NCI-H524 (cell line): ENCODE measurements at regions not wholly inside any gene's neighbourhood (a gene's known extent, or its start where the extent isn't known, plus 50 kb on each side); places are given as distances from the start of the nearest gene placed in this dataset.
"Not testable (repeated sequence)": the region's sequence is repeated elsewhere in the genome, so short reads cannot be mapped to it uniquely, and the experiment has no call there.

ENCODE experiments used
- DNase-seq, 2 experiments: peaks; one replicate each; lab custom pipeline; 2025; lab: John Stamatoyannopoulos, UW

- DNase-seq = no peak
Measured at GRCh38 chr14:77985211-77985615, 185.0 kb upstream of the NRXN3 start.

- DNase-seq = no peak
Measured at GRCh38 chr14:77986773-77987172, 183.4 kb upstream of the NRXN3 start.

DNA sequence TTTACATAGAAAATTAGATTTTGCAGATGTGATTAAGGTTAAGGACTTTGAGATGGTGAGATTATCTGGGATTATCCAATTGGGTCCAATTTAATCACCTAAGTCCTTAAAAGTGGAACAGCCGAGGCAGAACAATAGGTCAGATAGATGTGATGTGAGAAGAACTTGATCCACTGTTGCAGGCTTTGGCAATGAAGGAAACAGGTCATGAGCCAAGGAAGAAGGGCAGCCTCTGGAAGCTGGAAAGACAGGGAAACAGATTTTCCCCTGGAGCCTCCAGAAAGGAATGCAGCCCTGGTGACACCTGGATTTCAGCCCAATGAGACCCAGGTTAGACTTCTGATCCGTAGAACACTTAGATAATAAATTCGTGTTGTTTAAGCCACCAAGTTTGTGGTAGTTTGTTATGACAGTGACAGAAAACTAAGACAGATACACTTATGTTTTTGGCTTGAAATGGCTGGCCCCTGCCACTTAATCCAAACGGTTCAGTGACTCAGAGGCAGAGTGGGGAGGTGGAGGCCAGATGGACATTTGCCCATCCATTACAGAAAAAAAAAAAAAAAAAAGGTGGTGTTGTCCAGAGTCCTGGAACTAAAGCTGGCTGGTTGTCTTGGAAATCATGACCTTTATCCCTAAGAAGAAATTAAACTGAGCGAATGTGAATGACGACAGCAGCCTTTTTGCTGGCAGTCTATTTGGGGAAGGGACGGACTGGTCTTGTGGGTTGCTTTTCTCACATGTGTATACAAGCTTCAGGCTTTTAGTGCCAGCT lies 181.9 kb upstream of the NRXN3 start:
- DNase-seq = peak in 1 of 2 experiments; percentile 57

- DNase-seq = no peak
Measured at GRCh38 chr14:77988970-77989369, 181.2 kb upstream of the NRXN3 start.

DNA sequence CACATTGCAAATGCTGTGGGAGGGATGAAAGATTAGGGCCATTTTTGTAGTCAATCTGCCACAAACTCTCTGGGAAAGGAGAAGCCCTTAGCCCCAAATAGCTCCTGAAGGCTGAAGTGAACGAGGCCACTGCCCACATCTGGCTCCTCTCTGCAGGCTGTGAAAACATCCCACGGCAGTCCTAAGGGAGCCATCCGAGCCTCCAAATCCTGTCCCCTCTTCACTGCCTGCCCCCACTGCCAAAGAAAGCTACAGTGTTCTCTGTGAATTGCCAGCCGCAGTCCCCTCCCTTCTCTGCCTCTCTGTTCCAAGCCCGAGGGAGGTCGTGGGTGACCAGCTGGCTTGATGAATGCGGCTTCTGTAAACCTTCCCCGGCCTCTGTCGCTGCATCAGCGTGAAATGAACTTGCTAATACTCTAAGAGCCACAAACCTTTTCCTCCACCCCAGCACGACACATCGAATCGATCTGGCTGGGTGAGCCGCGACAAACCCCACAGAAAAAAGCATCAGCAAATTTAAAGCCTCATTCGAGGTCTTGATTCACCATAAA lies 180.7 kb upstream of the NRXN3 start:
- no peak for DNase-seq

GRCh38 chr14:77990337-77990736 lies 179.8 kb upstream of the NRXN3 start:
- no peak for DNase-seq

- peak in 1 of 2 experiments; percentile 50 for DNase-seq
Measured at GRCh38 chr14:77991128-77991772, 178.9 kb upstream of the NRXN3 start.

GRCh38 chr14:78005325-78005724 lies 164.8 kb upstream of the NRXN3 start:
- DNase-seq = no peak

- no peak for DNase-seq
Measured at GRCh38 chr14:78007160-78007559, 163.0 kb upstream of the NRXN3 start.

DNA sequence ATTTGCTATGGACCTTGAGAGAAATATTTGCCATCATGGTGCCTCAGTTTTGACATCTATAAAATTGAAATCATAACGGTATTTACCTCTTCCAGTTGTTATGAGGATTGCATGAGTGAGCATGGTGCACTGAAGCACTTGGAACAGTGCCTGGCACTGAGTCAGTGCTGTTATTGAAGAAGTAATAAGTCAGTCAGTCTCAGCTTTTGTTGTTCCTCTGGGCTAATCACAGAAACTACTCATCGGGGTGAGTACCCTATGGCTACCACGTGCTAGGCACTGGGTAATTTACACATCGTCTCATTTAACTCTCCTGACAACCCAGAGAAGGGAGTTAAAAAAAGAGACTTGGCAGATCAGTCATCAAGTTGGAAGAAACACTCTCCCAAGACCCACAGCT lies 159.5 kb upstream of the NRXN3 start:
- no peak for DNase-seq

- not testable (repeated sequence) for DNase-seq
Measured at GRCh38 chr14:78013911-78014310, 156.3 kb upstream of the NRXN3 start.

DNA sequence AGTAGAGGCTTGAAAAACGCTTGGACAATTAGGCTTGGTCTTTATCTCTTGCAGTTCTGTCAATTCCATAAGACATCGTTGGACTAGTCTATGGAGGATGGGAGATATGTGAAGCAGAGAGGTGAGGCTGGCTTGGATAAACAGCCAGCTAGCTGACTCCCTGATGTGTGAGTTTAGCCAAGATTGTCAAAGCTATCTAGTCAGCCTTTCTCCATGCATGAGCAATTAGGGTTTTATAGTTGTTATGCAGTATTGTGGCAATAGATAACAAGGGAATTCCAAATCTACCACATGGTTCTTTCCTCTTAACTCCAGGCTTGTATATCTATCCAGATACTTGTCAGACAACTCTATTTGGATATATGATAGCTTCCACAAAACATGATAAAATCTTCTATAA lies 153.6 kb upstream of the NRXN3 start:
- no peak for DNase-seq

DNA sequence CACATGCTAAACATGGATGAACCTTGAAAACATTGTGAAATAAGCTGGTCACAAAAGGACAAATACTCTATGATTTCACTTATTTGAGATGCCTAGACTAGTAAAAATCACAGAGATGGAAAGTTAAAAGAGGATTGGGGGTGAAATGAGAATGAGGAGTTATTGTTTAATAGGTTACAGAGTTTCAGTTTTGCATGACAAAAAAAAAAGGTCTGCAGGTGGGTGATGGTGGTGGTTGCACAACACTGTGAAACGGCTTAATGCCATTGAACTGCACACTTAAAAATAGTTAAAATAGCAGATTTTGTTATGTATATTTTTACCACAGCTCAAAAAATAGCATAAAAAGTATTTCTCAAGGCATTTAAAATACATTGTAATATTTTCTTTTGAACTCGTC lies 151.9 kb upstream of the NRXN3 start:
- DNase-seq = no peak

DNA sequence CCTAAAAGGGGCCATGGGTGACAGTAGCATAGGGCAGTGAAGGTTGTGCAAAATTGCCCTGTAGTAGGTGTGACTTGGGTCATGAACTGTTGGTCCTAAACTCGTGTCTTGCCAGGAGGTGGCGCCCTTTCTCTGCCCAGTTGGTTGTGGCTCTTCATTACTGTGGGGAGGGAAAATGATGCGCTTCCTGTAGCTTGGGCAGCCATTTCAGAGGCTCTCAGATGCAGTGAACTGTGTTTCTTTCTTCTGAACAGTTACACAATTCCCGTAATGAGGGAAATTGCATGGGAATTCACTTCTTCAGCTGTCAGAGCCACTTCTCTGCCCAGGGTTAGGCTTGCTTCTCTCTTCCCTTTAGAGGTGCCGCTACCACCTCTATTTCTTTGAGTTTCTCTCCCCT lies 148.1 kb upstream of the NRXN3 start:
- DNase-seq = peak; percentile 75 to 90

GRCh38 chr14:78023112-78023511 lies 147.1 kb upstream of the NRXN3 start:
- no peak for DNase-seq

DNA sequence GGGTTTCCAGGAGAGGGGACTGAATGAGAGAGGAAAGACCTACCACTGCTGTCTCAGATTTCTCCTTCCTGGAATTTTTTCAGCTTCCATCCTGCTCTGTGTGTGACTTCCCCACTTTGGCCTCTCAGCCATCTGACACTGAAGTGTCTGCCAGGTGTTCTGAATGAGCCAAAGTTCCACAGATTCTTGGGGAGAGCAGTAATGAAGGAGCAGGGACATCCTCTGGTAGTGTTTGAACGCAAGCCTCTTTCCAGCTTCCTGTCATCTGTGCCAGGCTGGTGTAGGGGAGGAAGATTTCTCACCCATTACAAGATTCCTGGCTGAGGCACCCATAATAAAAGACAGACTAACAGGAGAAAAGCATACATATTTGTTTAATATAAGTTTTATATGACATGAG lies 141.7 kb upstream of the NRXN3 start:
- DNase-seq = peak; percentile 31 to 67

- peak; percentile 49 to 51 for DNase-seq
Measured at GRCh38 chr14:78029601-78030372, 140.4 kb upstream of the NRXN3 start.

- DNase-seq = no peak
Measured at GRCh38 chr14:78043349-78043748, 126.8 kb upstream of the NRXN3 start.

DNA sequence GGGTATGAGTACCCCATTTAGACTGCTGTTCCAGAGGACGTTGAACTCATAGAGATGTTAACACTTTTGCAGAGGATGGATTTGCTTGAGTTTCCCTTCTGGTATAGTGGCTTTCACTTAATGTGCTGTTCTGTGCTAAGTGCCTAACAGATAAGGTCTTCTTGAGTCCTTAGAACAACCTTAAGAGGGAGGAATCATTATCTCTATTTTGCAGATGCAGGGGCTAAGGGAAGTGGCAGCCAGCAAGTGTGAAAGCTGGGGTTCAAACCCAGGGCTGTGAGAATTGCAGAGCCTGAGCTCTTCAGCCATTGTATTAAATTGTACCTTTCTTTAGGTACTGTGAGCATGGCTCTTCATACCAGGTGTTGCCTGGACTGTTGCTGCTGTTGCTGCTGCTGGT lies 122.1 kb upstream of the NRXN3 start:
- no peak for DNase-seq

- DNase-seq = not testable (repeated sequence)
Measured at GRCh38 chr14:78056890-78057289, 113.3 kb upstream of the NRXN3 start.

GRCh38 chr14:78070344-78070743 lies 99.8 kb upstream of the NRXN3 start:
- no peak for DNase-seq

- no peak for DNase-seq
Measured at GRCh38 chr14:78071016-78071549, 99.1 kb upstream of the NRXN3 start.
